H1 (cell line): ENCODE measurements at regions not wholly inside any gene's neighbourhood (a gene's known extent, or its start where the extent isn't known, plus 50 kb on each side); places are given as distances from the start of the nearest gene placed in this dataset.

ENCODE experiments used
- BRCA1 ChIP-seq: IDR thresholded peaks from 2 replicates; pipeline ENCODE4 v1.6.1; 2012; ENCODE audit warnings: low read depth, low read length, improper control_type of control experiment
- CBX5 ChIP-seq: fragments of 300-800, 300-1000 bp; sonication (generic); IDR thresholded peaks from 2 replicates; pipeline ENCODE4 v1.7.1; 2016; ENCODE audit warnings: antibody characterized with exemption, low read length, low read depth
- CHD1 ChIP-seq: IDR thresholded peaks from 2 replicates; pipeline ENCODE4 v1.6.1; 2012; ENCODE audit warnings: low read depth, low read length, improper control_type of control experiment
- CREB1 ChIP-seq: IDR thresholded peaks from 2 replicates; pipeline ENCODE4 v1.6.1; 2012; ENCODE audit warnings: inconsistent platforms
- EGR1 ChIP-seq: IDR thresholded peaks from 2 replicates; pipeline ENCODE4 v1.6.1; 2011; ENCODE audit warnings: low read depth, low read length, borderline replicate concordance
- MAFK ChIP-seq: IDR thresholded peaks from 2 replicates; pipeline ENCODE4 v1.6.1; 2012; ENCODE audit warnings: low read depth, mild to moderate bottlenecking, improper control_type of control experiment, low read length
- PHF8 ChIP-seq: fragments of 200-600 bp; sonication (generic); conservative IDR thresholded peaks from 2 replicates; pipeline ENCODE4 v1.7.1; 2012; ENCODE audit warnings: low read depth, mild to moderate bottlenecking, inconsistent platforms, low read length, moderate library complexity
- POLR2A ChIP-seq, 2 experiments: IDR thresholded peaks; 1 replicate in 1 of 2; 2 replicates in 1 of 2; pipeline ENCODE4 v1.6.1; 2011; ENCODE audit warnings: low read depth in 2 of 2, low read length in 2 of 2, mild to moderate bottlenecking in 2 of 2; ENCODE audit errors: control extremely low read depth in 1 of 2
- POLR2AphosphoS5 ChIP-seq: IDR thresholded peaks from 2 replicates; pipeline ENCODE4 v1.6.1; 2011; ENCODE audit warnings: low read depth, low read length
- RFX5 ChIP-seq: IDR thresholded peaks from 2 replicates; pipeline ENCODE4 v1.6.1; 2011; ENCODE audit warnings: low read depth, low read length, improper control_type of control experiment, borderline replicate concordance
- SIRT6 ChIP-seq: IDR thresholded peaks from one replicate; pipeline ENCODE4 v1.7.1; 2012; ENCODE audit warnings: low read length, inconsistent platforms
- TEAD4 ChIP-seq: IDR thresholded peaks from 2 replicates; pipeline ENCODE4 v1.6.1; 2012; ENCODE audit warnings: low read depth, low read length, inconsistent platforms, mixed read lengths
- TF ChIP-seq, protein P1 (sequence below), 3 experiments: IDR thresholded peaks; 1 replicate in 2 of 3; 2 replicates in 1 of 3; pipeline versions ENCODE4 v1.5.1 to v1.6.1; 2011; ENCODE audit warnings: low read length in 3 of 3, mild to moderate bottlenecking in 3 of 3, inconsistent platforms in 2 of 3, low read depth in 1 of 3, moderate library complexity in 1 of 3; ENCODE audit not compliant: insufficient read depth in 1 of 3; ENCODE audit errors: control extremely low read depth in 1 of 3

DNA sequence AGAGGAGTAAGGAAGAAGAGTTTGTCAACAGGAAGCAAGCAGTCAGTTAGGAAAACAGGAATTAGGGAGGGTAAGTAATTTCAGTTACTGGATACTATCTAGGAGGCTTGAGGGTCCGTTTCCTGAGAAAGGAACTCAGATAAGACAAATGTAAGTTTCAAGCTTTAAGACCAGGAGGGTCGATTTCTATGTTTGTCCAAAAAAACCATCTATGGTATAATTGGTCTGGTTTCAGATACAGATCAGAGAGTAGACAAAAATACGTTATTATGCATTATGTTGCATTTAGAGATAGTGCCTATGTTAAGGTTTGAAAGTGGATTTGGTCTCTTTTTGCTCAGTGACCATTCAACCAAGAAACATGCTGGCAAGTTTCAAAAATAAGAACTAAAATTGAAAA, 789.6 kb upstream of the PCDH20 start:
- no peak for TF ChIP-seq MAFK
- TF ChIP-seq CBX5, result no peak
- no peak for TF ChIP-seq POLR2AphosphoS5
- no peak for TF ChIP-seq RFX5
- TF ChIP-seq, protein P1, sequence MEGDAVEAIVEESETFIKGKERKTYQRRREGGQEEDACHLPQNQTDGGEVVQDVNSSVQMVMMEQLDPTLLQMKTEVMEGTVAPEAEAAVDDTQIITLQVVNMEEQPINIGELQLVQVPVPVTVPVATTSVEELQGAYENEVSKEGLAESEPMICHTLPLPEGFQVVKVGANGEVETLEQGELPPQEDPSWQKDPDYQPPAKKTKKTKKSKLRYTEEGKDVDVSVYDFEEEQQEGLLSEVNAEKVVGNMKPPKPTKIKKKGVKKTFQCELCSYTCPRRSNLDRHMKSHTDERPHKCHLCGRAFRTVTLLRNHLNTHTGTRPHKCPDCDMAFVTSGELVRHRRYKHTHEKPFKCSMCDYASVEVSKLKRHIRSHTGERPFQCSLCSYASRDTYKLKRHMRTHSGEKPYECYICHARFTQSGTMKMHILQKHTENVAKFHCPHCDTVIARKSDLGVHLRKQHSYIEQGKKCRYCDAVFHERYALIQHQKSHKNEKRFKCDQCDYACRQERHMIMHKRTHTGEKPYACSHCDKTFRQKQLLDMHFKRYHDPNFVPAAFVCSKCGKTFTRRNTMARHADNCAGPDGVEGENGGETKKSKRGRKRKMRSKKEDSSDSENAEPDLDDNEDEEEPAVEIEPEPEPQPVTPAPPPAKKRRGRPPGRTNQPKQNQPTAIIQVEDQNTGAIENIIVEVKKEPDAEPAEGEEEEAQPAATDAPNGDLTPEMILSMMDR (IDR thresholded peaks at IDR 0.05; ENCODE audit: control extremely low read depth in 1 of 3, insufficient read depth in 1 of 3, low read depth in 1 of 3, low read length in 3 of 3), result no peak
- TF ChIP-seq POLR2A (IDR thresholded peaks at IDR 0.05; ENCODE audit: control extremely low read depth in 1 of 2, low read depth in 2 of 2, low read length in 2 of 2), result no peak
- TF ChIP-seq CREB1, result no peak
- TF ChIP-seq EGR1, result no peak
- no peak for TF ChIP-seq SIRT6
- no peak for TF ChIP-seq BRCA1
- no peak for TF ChIP-seq CHD1
- no peak for TF ChIP-seq TEAD4
- no peak for TF ChIP-seq PHF8
